ENCODE measurements at regions not wholly inside any gene's neighbourhood (a gene's known extent, or its start where the extent isn't known, plus 50 kb on each side); places are given as distances from the start of the nearest gene placed in this dataset.

- Mint-ChIP-seq H3K4me3 (ENCODE audit: unreplicated experiment) (no peak overlapping the region), H3K27ac (ENCODE audit: unreplicated experiment) (no peak overlapping the region), H3K27me3 (ENCODE audit: unreplicated experiment) (peaks cover 9% of the 10 kb centered on the region), H3K36me3 (ENCODE audit: unreplicated experiment) (no peaks in the 10 kb centered on the region), H3K4me1 (ENCODE audit: unreplicated experiment) (no peaks in the 10 kb centered on the region), H3K9me3 (ENCODE audit: unreplicated experiment) (no peaks in the 10 kb centered on the region)
- no peak for TF ChIP-seq CTCF (IDR thresholded peaks at IDR 0.05)
- DNase-seq (ENCODE audit: extremely low spot score, unreplicated experiment) = no peak
These were observed 1350.7 kb downstream of the ZPLD1 start for GRCh38 chr3:103785537-103785936.

GRCh38 chr3:103786296-103786695, 1351.5 kb downstream of the ZPLD1 start:
- Mint-ChIP-seq H3K9me3 (ENCODE audit: unreplicated experiment) (no peaks in the 10 kb centered on the region), H3K27ac (ENCODE audit: unreplicated experiment) (no peak overlapping the region), H3K36me3 (ENCODE audit: unreplicated experiment) (no peaks in the 10 kb centered on the region), H3K27me3 (ENCODE audit: unreplicated experiment) (peaks cover 9% of the 10 kb centered on the region), H3K4me3 (ENCODE audit: unreplicated experiment) (no peak overlapping the region), H3K4me1 (ENCODE audit: unreplicated experiment) (no peaks in the 10 kb centered on the region)
- no peak for TF ChIP-seq CTCF (IDR thresholded peaks at IDR 0.05)
- no peak for DNase-seq (ENCODE audit: extremely low spot score, unreplicated experiment)

DNA sequence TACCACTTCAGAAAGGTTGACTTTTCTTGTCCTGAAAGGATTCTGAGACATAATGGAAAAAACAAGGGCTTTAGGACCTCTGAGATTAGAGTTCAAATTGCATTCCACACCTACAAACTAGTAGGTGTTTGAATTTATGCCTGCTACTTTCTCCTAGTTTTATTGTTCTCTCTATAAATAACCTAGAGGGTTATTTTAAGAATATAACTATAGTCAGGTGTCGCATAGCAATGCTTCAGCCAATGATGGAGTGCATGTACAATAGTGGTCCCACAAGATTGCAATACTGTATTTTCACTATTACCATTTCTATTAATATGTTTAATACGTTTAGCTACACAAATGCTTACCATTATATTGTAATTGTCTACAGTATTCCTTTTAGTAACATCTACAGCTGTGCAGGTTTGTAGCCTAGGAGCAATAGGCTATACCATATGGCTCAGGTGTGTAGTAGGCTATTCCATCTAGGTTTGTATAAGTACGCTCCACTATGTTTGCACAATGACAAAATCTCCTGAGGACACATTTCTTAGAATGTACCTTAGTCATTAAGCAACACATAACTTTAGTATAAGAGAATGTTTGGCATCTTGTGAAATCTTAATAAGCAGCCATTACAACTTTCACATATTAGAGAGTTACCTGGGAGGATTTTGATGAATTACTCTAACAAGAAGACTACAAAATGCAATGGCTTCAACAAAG, 1352.5 kb downstream of the ZPLD1 start:
- no peak for DNase-seq (ENCODE audit: extremely low spot score, unreplicated experiment)
- no peaks in the 10 kb centered on the region for H3K4me1 Mint-ChIP-seq (ENCODE audit: unreplicated experiment)
- no peak overlapping the region for H3K4me3 Mint-ChIP-seq (ENCODE audit: unreplicated experiment)

GRCh38 chr3:103787879-103788278, 1353.1 kb downstream of the ZPLD1 start:
- no peak for DNase-seq (ENCODE audit: extremely low spot score, unreplicated experiment)
- TF ChIP-seq CTCF (IDR thresholded peaks at IDR 0.05) = no peak
- Mint-ChIP-seq H3K36me3 (ENCODE audit: unreplicated experiment) (no peaks in the 10 kb centered on the region), H3K4me3 (ENCODE audit: unreplicated experiment) (no peak overlapping the region), H3K27me3 (ENCODE audit: unreplicated experiment) (peaks cover 9% of the 10 kb centered on the region), H3K4me1 (ENCODE audit: unreplicated experiment) (no peaks in the 10 kb centered on the region), H3K9me3 (ENCODE audit: unreplicated experiment) (no peaks in the 10 kb centered on the region), H3K27ac (ENCODE audit: unreplicated experiment) (no peak overlapping the region)

More for the DNA sequence above, 1352.5 kb downstream of the ZPLD1 start:
- Mint-ChIP-seq H3K36me3 (ENCODE audit: unreplicated experiment) (no peaks in the 10 kb centered on the region), H3K27ac (ENCODE audit: unreplicated experiment) (no peak overlapping the region), H3K27me3 (ENCODE audit: unreplicated experiment) (peaks cover 9% of the 10 kb centered on the region), H3K9me3 (ENCODE audit: unreplicated experiment) (no peaks in the 10 kb centered on the region)
- TF ChIP-seq CTCF (IDR thresholded peaks at IDR 0.05) = no peak

DNA sequence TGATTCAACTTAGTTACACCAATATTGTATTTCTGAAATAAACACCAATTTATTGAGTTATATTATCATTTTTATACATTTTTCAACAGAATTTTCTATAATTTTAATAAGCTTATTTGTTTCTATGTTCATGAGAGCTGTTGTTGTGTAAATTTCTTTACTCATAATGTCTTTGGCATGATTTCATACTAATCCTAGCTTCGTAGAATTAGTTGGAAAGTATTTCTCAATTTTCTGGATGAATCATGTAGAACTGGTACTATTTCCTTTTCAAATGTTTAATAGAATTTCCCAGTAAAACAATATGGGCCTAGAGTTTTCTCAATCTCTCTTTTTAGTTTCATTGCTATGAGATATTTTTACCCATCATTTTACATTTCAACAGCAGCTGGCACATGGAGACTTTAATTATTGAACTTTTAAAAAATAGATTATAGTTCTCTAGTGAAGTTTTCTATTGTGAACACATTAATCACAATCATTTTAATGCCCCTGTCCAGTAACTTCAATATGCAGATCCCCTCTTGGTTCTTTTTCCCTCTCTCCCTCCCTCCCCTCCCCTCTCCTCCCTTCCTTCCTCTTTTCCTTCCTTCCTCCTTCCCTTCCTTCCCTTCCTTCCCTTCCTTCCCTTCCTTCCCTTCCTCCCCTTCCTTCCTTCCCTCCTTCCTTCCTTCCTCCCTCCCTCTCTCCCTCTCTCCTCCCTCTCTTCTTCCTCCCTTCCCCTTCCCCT, 1357.1 kb downstream of the ZPLD1 start:
- no peaks in the 10 kb centered on the region for H3K36me3 Mint-ChIP-seq (ENCODE audit: unreplicated experiment)
- no peaks in the 10 kb centered on the region for H3K9me3 Mint-ChIP-seq (ENCODE audit: unreplicated experiment)
- H3K27me3 Mint-ChIP-seq (ENCODE audit: unreplicated experiment) = peaks cover 23% of the 10 kb centered on the region
- no peak for TF ChIP-seq CTCF (IDR thresholded peaks at IDR 0.05)
- no peak for DNase-seq (ENCODE audit: extremely low spot score, unreplicated experiment)
- H3K27ac Mint-ChIP-seq (ENCODE audit: unreplicated experiment) = no peak overlapping the region
- H3K4me1 Mint-ChIP-seq (ENCODE audit: unreplicated experiment) = no peaks in the 10 kb centered on the region
- no peak overlapping the region for H3K4me3 Mint-ChIP-seq (ENCODE audit: unreplicated experiment)
